ENCODE measurements at regions not wholly inside any gene's neighbourhood (a gene's known extent, or its start where the extent isn't known, plus 50 kb on each side); places are given as distances from the start of the nearest gene placed in this dataset.

DNA sequence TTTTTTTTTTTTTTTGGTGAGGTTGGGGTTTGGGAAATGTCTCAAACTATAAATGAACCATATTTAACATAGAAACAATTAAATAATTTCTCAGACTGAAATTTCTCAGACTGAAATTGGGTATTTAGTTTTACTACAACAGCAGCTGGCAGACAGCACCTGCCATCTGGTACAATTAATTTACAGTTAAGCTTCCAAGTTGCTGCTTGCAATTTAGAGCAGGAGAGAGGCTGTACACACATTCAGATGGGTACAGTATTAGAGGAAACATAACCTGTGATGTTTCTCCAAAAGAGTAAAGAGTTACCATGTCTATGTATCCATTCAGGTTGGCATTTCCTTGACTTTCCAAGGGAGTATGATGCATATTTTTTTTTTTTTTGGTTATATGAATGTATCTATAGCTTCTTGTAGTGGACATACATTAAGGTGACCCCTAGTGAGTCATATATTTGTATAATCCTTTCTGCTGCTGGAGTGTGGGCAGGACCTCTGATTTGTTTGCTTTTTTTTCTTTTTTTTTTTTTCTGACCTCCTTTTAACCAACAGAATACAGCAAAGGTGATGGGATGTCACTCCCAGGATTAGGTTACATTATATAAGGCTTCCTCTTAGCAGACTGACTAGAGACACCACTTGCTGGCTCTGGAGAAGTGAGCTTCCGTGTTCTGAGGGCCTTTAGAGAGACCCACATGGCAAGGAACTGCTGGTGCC, 201.7 kb downstream of the PTH2R start:
- TF ChIP-seq CTCF (conservative IDR thresholded peaks at IDR 0.05; ENCODE audit: low read length) (no peak), EZH2phosphoT487 (IDR thresholded peaks at IDR 0.05; ENCODE audit: borderline replicate concordance) (no peak)

Data from Loucy (cell line).